GM21825 (cell line): ENCODE measurements at regions not wholly inside any gene's neighbourhood (a gene's known extent, or its start where the extent isn't known, plus 50 kb on each side); places are given as distances from the start of the nearest gene placed in this dataset.

Source experiments
- ATAC-seq: cut with Tn5 transposase; IDR thresholded peaks from one replicate; pipeline ENCODE4 v1.9.1; 2021; ENCODE audit warnings: mild to moderate bottlenecking, moderate library complexity; ENCODE audit not compliant: unreplicated experiment

- peak; percentile 98 for ATAC-seq
Observed at GRCh38 chr9:103397868-103398600, 402.9 kb downstream of the CYLC2 start.

- no peak for ATAC-seq
Observed at GRCh38 chr9:103399535-103399934, 404.4 kb downstream of the CYLC2 start.

DNA sequence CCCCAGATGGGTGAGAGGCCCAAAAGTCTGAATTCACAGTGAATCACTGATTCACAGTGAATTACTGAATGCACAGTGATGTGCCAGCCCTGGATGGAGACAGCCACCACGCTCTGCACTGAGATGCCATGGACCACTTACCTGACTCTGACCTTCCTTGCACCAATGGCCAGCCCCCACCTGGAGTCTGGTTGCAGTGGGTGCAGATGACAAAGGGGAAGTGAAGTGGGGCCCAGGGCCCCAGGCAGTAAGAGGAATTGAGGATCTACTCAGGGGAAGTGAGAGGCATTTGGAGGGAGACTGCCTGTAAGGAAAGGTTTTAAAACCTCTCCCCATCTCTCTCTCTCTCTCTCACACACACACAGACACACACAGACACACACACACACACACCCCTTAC lies 412.1 kb downstream of the CYLC2 start:
- no peak for ATAC-seq

GRCh38 chr9:103410059-103410458 lies 414.9 kb downstream of the CYLC2 start:
- ATAC-seq = no peak

GRCh38 chr9:103427696-103428095 lies 432.6 kb downstream of the CYLC2 start:
- ATAC-seq = no peak

GRCh38 chr9:103430469-103430868 lies 435.3 kb downstream of the CYLC2 start:
- ATAC-seq = no peak

DNA sequence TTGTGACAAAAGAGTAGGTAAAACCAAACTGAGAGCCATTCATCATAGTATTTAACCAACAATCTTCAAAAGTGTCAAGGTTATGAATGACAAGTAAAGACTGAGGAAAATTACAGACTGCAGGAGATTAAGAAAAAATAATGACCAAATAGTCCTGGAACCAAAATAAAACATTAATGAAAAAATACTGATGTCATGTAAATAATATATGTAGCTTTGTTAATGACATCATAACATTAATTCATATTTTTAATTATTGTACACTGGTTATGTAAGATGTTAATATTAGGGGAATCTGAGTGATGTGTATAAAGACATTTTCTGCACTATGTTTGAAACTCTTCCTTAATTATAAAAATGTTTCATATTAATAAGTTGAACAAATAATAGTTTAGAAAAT lies 436.7 kb downstream of the CYLC2 start:
- no peak for ATAC-seq

DNA sequence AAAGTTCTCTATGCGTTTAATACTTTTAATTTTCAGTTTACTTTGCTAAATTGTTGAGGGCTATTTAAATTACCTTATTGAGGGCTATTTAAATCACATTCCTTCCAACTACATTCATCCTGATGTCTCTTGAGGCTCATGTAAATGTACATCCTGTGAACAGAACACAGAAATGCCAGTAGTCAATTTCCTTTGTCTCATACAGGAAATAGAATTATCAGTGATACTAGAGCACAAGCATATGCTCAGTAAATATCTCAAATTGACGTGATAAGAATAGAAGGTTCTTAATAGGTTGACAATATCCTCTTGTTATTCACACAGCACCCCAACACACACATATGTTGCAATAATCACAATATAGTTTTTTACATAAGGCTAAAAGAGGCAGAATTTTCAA lies 449.0 kb downstream of the CYLC2 start:
- ATAC-seq = no peak

- ATAC-seq = no peak
Observed at GRCh38 chr9:103458826-103459225, 463.7 kb downstream of the CYLC2 start.

GRCh38 chr9:103471241-103471640 lies 476.1 kb downstream of the CYLC2 start:
- no peak for ATAC-seq

DNA sequence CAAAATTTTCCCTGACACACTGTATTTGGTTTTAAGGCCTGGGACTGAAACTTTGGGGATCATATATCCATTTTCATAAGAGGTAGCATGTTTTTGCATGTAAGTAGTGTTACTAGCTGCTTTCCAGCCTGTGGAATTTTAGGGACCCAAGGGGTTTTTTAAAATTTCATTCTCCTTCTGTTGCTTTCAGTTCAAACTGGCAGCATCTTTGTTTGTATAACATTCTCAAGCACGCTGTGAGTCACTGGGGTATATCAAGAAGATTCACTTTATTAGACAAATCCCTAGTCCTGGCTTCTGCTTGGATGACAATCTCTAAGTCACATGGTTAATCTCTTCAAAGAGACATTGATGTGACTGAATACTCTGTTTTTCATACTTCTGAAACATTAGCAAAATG lies 479.0 kb downstream of the CYLC2 start:
- ATAC-seq = no peak

DNA sequence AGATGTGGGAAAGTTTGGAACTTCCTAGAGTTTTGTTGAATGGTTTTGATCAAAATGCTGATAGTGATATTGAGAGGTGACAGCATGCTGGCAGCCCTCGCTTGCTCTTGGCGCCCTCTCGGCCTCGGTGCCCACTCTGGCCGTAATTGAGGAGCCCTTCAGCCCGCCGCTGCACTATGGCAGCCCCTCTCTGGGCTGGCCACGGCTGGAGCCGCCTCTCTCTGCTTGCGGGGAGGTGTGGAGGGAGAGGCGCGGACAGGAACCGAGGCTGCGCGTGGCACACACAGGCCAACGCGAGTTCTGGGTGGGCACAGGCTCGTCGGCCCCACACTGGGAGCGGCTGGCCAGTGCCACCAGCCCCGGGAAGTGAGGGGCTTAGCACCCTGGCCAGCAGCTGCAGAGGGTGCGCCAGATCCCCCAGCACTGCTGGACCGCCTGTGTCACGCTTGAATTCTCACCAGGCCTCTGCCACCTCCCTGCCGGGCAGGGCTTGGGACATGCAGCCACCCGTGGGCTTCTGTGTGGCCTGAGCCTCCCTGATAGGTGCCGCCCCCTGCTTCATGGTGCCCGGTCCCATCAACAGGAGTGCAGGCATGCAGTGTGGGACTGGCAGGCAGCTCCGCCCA lies 488.5 kb downstream of the CYLC2 start:
- no peak for ATAC-seq

DNA sequence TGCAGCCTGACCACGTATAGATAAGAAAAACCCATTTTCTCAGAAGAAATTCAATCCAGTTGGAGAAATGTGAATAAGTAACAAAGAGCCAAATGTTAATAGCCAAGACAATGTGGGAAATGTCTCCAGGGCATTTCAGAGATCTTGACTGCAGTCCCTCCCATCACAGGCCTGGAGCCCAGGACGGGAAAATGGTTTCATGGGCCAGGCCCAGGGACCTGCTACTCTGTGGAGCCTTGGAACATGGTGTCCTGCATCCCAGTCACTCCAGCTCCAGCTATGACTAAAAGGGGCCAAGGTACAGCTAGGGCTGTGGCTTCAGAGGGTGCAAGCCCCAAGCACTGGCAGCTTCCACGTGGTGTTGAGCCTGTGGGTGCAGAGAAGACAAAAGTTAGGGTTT lies 490.0 kb downstream of the CYLC2 start:
- no peak for ATAC-seq

GRCh38 chr9:103514767-103515166 lies 519.6 kb downstream of the CYLC2 start:
- no peak for ATAC-seq

- no peak for ATAC-seq
Observed at GRCh38 chr9:103522409-103522808, 527.3 kb downstream of the CYLC2 start.

GRCh38 chr9:103530934-103531333 lies 535.8 kb downstream of the CYLC2 start:
- no peak for ATAC-seq

DNA sequence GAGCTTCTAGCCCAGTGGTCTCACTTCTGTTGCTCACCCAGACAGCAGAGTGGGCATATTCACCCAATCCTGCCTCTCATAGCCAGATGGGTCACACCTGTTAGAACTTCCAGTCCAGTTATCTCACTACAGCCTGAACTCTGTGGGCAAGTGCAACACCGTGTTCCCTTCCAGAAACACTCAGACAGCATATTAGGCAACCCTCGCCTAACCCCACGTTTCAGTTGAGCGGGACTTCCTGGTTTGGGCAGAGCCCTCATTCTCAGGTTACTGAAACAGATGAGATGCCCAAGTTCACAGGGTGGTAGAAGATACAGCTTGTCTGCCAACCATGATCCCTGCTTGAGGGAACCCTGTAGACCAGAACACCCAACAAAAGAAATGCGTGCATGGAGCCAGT lies 538.2 kb downstream of the CYLC2 start:
- ATAC-seq = no peak

DNA sequence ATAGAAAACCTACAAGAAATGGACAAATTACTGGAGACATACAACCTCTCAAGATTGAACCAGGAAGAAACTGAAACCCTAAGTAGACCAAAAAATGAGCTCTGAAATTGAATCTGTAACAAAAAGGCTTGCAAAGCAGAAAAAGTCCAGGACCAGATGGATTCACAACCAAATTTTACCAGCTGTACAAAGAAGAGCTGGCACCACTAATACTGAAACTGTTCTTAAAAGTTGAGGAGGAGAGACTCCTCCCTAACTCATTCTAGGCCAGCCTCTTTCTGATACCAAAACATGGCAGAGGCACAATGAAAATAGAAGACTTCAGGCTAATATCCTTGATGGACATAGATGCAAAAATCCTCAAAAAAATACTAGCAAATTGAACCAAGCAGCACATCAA lies 542.3 kb downstream of the CYLC2 start:
- ATAC-seq = no peak

GRCh38 chr9:103545260-103545659 lies 548.8 kb upstream of the SMC2 start:
- no peak for ATAC-seq

- ATAC-seq = no peak
Observed at GRCh38 chr9:103552712-103553111, 541.4 kb upstream of the SMC2 start.

- no peak for ATAC-seq
Observed at GRCh38 chr9:103574056-103574455, 520.1 kb upstream of the SMC2 start.

DNA sequence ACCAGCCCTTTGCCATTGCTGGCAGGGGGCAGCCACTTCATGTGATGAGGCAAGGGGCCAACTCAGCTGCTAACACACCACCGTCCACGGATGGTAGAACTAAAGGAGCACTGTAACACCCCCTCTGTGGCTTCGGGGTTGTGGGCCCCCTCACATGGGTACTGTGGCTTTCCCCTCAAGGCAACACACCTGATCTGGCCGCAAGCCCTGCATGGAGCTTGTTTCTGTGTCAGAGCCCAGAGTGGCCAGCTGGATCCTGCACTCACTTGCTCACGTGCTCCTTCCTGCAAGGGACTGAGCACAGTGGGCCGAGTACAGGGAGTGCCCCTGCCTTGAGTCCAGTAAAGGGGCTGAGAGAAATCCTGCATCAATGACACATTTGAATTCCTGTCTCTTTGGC lies 507.4 kb upstream of the SMC2 start:
- no peak for ATAC-seq

- no peak for ATAC-seq
Observed at GRCh38 chr9:103601287-103601686, 492.8 kb upstream of the SMC2 start.
